Lung (tissue), 11 donors: ENCODE measurements at regions not wholly inside any gene's neighbourhood (a gene's known extent, or its start where the extent isn't known, plus 50 kb on each side); places are given as distances from the start of the nearest gene placed in this dataset.

ENCODE experiments used
- ATAC-seq: fragments of 200-7000 bp; cut with Tn5 transposase; one replicate; pipeline ENCODE4 v1.9.1; 2020; ENCODE audit warnings: moderate number of reproducible peaks; ENCODE audit not compliant: insufficient read depth, low FRiP score
- DNase-seq, 3 donors: peaks; one replicate each; pipeline ENCODE4 v3.0.0-alpha.2; 2013 to 2017
- H3K27ac ChIP-seq, 2 donors: one replicate each; pipeline ENCODE4 v1.5.1; 2013; ENCODE audit warnings: mild to moderate bottlenecking in 2 of 2, moderate library complexity in 2 of 2, control low read depth in 1 of 2, inconsistent platforms in 1 of 2, low read depth in 1 of 2, low read length in 1 of 2
- H3K27me3 ChIP-seq, 3 donors: one replicate each; pipeline ENCODE4 v1.5.1; 2013; ENCODE audit warnings: low read length in 2 of 3; ENCODE audit not compliant: control insufficient read depth in 3 of 3, insufficient read depth in 3 of 3
- H3K36me3 ChIP-seq, 4 donors: one replicate each; pipeline ENCODE4 v1.5.1; 2013; ENCODE audit warnings: low read length in 4 of 4, mild to moderate bottlenecking in 1 of 4, moderate library complexity in 1 of 4; ENCODE audit not compliant: control insufficient read depth in 4 of 4, insufficient read depth in 4 of 4
- H3K4me1 ChIP-seq, 5 donors: one replicate each; pipeline ENCODE4 v1.5.1; 2013; ENCODE audit warnings: low read length in 5 of 5, mild to moderate bottlenecking in 2 of 5, moderate library complexity in 1 of 5; ENCODE audit not compliant: control insufficient read depth in 5 of 5, insufficient read depth in 5 of 5
- H3K4me3 ChIP-seq: one replicate; pipeline ENCODE4 v1.5.1; 2013; ENCODE audit warnings: mild to moderate bottlenecking, control low read depth, moderate library complexity
- H3K9ac ChIP-seq, 2 donors: one replicate each; pipeline ENCODE4 v1.5.1; 2013; ENCODE audit warnings: low read length in 2 of 2, control low read depth in 1 of 2; ENCODE audit not compliant: insufficient read depth in 1 of 2
- H3K9me3 ChIP-seq, 4 donors: one replicate each; pipeline ENCODE4 v1.5.1; 2013; ENCODE audit warnings: low read length in 3 of 4, mild to moderate bottlenecking in 1 of 4, moderate library complexity in 1 of 4; ENCODE audit not compliant: control insufficient read depth in 4 of 4, insufficient read depth in 3 of 4
- CTCF ChIP-seq: IDR thresholded peaks from 2 replicates; pipeline ENCODE4 v1.5.1; 2012; ENCODE audit warnings: mild to moderate bottlenecking; ENCODE audit errors: control extremely low read depth, extremely low read depth
- WGBS, 2 donors: extraction: QIAGEN DNeasy Blood & Tissue Kit; methylation state at CpG; one replicate each; pipeline ENCODE4 v1.1.7; 2013; 5-methylcytosine and 5-hydroxymethylcytosine counted together
- donor health status: control.
- donor health status: control.
- donor health status: Bipolar disorder and iron deficiency.
- donor health status: healthy.
- donor health status: DM: yes; HTN: yes; CAD: no.

GRCh38 chr7:1305873-1306272, 73.2 kb downstream of the UNCX start:
- no peak overlapping the region for H3K4me3 ChIP-seq
- peaks cover 0 to 6% (median 3%) of the 10 kb centered on the region in 3 donors for H3K27me3 ChIP-seq
- H3K9ac ChIP-seq = no peak overlapping the region
- H3K4me1 ChIP-seq = no peaks in the 10 kb centered on the region
- TF ChIP-seq CTCF = no peak
- H3K27ac ChIP-seq = no peak overlapping the region
- no peak for ATAC-seq
- 86 to 91% methylated on average over 5 of the region's 5 CpGs for WGBS, 2 donors
- DNase-seq = no peak
- H3K36me3 ChIP-seq = no peaks in the 10 kb centered on the region
- H3K9me3 ChIP-seq = peaks cover 0 to 3% (median 0%) of the 10 kb centered on the region in 4 donors

- no peak overlapping the region for H3K27ac ChIP-seq
- DNase-seq = no peak
- 94 to 98% methylated on average over 14 of the region's 14 CpGs for WGBS, 2 donors
These were observed 75.2 kb downstream of the UNCX start for GRCh38 chr7:1307828-1308227.

GRCh38 chr7:1309290-1309689, 76.6 kb downstream of the UNCX start:
- ATAC-seq (no peak), DNase-seq (no peak)
- H3K9me3 ChIP-seq = peaks cover 0 to 10% (median 0%) of the 10 kb centered on the region in 4 donors
- H3K9ac ChIP-seq = no peak overlapping the region
- WGBS, 2 donors = 95 to 96% methylated on average over 4 of the region's 4 CpGs
- no peaks in the 10 kb centered on the region for H3K4me1 ChIP-seq
- no peaks in the 10 kb centered on the region for H3K36me3 ChIP-seq
- H3K27me3 ChIP-seq = peaks cover 0 to under 1% (median 0%) of the 10 kb centered on the region in 3 donors
- H3K27ac ChIP-seq = no peak overlapping the region
- no peak for TF ChIP-seq CTCF
- H3K4me3 ChIP-seq = no peak overlapping the region

More at GRCh38 chr7:1307828-1308227, 75.2 kb downstream of the UNCX start:
- ATAC-seq = no peak
- no peak for TF ChIP-seq CTCF
- H3K4me3 ChIP-seq = no peak overlapping the region
- no peaks in the 10 kb centered on the region for H3K36me3 ChIP-seq
- no peaks in the 10 kb centered on the region for H3K4me1 ChIP-seq
- no peak overlapping the region for H3K9ac ChIP-seq
- H3K9me3 ChIP-seq = peaks cover 0 to 9% (median 0%) of the 10 kb centered on the region in 4 donors
- peaks cover 0 to 3% (median 0%) of the 10 kb centered on the region in 3 donors for H3K27me3 ChIP-seq

GRCh38 chr7:1309996-1310395, 77.3 kb downstream of the UNCX start:
- Histone ChIP-seq H3K27me3 (no peaks in the 10 kb centered on the region), H3K4me1 (no peaks in the 10 kb centered on the region), H3K9ac (no peak overlapping the region), H3K4me3 (no peak overlapping the region), H3K27ac (no peak overlapping the region), H3K36me3 (no peaks in the 10 kb centered on the region), H3K9me3 (peaks cover 0 to 10% (median 0%) of the 10 kb centered on the region in 4 donors)
- 69 to 79% methylated on average over 7 of the region's 7 CpGs for WGBS, 2 donors
- TF ChIP-seq CTCF = no peak
- no peak for ATAC-seq
- no peak for DNase-seq
